ENCODE measurements at regions not wholly inside any gene's neighbourhood (a gene's known extent, or its start where the extent isn't known, plus 50 kb on each side); places are given as distances from the start of the nearest gene placed in this dataset.

DNA sequence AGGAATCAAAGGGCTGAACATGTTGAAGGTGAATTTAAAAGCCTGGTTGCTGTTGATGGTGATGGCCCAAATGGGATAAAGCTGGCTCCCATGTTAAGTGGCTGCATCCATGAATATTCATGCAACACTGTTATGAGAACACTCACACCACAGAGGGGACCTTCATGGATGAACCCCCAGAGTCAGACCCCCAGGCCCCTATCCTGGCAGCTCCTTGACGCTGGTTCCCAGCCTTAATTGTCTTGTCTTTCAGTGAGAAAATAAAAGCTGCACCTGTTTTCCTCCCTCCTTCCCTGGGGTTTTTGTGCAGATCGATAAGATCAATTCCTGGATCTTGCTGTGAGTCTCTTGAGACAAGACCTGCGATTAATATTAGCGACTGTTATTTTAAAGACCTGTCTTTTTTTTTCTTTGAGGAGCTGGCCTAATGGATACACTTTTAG, 371.7 kb downstream of the ICE1 start:
- TF ChIP-seq, protein P1, sequence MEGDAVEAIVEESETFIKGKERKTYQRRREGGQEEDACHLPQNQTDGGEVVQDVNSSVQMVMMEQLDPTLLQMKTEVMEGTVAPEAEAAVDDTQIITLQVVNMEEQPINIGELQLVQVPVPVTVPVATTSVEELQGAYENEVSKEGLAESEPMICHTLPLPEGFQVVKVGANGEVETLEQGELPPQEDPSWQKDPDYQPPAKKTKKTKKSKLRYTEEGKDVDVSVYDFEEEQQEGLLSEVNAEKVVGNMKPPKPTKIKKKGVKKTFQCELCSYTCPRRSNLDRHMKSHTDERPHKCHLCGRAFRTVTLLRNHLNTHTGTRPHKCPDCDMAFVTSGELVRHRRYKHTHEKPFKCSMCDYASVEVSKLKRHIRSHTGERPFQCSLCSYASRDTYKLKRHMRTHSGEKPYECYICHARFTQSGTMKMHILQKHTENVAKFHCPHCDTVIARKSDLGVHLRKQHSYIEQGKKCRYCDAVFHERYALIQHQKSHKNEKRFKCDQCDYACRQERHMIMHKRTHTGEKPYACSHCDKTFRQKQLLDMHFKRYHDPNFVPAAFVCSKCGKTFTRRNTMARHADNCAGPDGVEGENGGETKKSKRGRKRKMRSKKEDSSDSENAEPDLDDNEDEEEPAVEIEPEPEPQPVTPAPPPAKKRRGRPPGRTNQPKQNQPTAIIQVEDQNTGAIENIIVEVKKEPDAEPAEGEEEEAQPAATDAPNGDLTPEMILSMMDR (IDR thresholded peaks at IDR 0.05; ENCODE audit: low read length) = no peak
- TF ChIP-seq EZH2 (IDR thresholded peaks at IDR 0.05; ENCODE audit: borderline replicate concordance, low read length) = no peak
